Natural killer cell treated with Interleukin-12 subunit alpha and Interleukin-12 subunit beta and Interleukin-15 and Interleukin-18, amount 100 ng/mL, for 72 hours (primary cell): ENCODE measurements at regions not wholly inside any gene's neighbourhood (a gene's known extent, or its start where the extent isn't known, plus 50 kb on each side); places are given as distances from the start of the nearest gene placed in this dataset.

Experiments
- ATAC-seq, 2 donors: fragments of 150-1000 bp; cut with Tn5 transposase in 1 of 2; sonication (Bioruptor Pico), chemical (Tn5 transposase) in 1 of 2; 2 replicates each; pipeline ENCODE4 v1.10.0; 2021
- DNase-seq: peaks from one replicate; pipeline ENCODE4 v3.0.0; 2022; ENCODE audit warnings: low spot score
- H3K27ac Mint-ChIP-seq, 2 donors: 1 replicate in 1 of 2; 2 replicates in 1 of 2; pipeline ENCODE4 v1.8.0; 2022; ENCODE audit warnings: mixed read lengths in 2 of 2, mild to moderate bottlenecking in 1 of 2, moderate library complexity in 1 of 2
- H3K27me3 Mint-ChIP-seq, 2 donors: 1 replicate in 1 of 2; 2 replicates in 1 of 2; pipeline ENCODE4 v1.8.0; 2022; ENCODE audit warnings: mixed read lengths in 2 of 2
- H3K36me3 Mint-ChIP-seq: one replicate; pipeline ENCODE4 v1.8.0; 2022; ENCODE audit warnings: mixed read lengths
- H3K4me1 Mint-ChIP-seq, 2 donors: 1 replicate in 1 of 2; 2 replicates in 1 of 2; pipeline ENCODE4 v1.8.0; 2022; ENCODE audit warnings: low read depth in 2 of 2, mixed read lengths in 2 of 2, mild to moderate bottlenecking in 1 of 2
- H3K4me3 Mint-ChIP-seq: one replicate; pipeline ENCODE4 v1.8.0; 2022; ENCODE audit warnings: mixed read lengths
- H3K9me3 Mint-ChIP-seq: 2 replicates; pipeline ENCODE4 v1.8.0; 2022; ENCODE audit warnings: mixed read lengths

DNA sequence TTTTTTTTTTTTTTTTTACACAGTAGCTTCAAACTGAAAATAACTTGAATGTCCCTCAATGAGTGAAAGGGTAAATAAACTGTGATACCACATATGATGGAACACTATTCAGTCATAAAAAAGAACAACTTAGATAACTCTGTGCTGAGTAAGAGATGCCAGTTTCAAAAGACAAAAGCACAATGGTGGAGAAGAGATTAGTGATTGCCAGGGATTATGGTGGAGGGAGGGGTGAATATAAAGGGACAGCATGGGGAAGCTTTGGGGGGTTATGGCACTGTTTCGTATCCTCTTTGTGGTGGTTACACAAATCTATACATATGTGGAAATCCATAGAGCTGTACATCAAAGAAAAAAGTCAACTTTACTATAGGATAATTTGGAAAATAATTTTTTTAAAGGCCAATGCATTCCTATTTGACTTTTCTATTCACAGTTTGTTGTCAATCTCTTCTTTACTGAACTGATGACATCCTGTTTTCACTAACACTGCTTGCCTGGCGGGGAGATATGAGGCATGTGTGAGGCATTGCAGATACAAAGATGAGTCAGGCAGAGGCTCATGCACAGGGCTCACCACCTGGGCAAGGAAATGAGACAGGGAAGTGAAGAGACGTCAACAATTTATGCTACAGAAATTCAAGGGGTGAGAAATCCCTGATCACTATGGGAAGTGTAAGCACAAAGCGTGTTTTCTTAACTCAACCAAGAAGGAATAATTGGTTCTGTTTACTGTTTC lies 302.7 kb downstream of the DUSP10 start:
- Mint-ChIP-seq H3K4me1 (peaks cover 16 to 20% of the 10 kb centered on the region in 2 donors), H3K27ac (peak overlapping the region; percentile 82 to 84), H3K9me3 (no peaks in the 10 kb centered on the region), H3K36me3 (no peaks in the 10 kb centered on the region), H3K4me3 (peak overlapping the region; percentile 61), H3K27me3 (peaks cover 13 to 15% of the 10 kb centered on the region in 2 donors)
- peak; percentile 63 for DNase-seq
- peak; percentile 90 to 91 for ATAC-seq

DNA sequence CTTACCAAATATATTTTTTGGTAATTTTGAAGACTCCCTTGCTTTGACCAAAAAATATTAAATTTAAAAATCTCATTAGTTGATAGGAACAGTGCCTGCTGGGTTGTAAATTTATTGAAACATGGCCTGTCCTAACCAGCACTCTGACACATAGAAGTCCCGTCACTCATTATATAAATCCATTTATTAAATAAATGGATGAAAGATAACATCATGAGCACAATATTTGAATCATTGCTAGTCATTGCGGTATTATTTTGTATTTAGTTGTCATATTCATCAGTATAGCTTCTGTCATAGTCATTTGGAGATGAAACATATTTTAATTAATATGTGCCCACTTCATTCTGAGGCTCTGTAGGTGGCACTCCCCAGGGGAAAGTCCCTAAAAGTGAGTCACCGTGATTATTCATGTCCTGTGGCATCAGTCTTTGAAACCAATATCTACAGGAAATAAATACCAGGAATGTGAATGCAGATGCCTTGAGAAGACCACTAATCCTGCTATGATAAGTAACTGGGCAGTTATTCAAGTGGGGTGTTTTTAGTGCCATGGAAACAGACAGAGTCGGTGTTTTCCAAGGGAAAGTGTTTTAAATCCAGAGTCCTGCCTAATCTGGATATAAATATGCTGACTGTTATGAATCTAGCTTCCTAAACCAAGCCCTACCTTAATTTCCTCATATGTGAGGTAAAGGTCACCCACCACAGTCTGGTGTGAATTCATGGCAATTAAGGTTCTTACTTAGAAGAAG lies 302.0 kb downstream of the DUSP10 start:
- Mint-ChIP-seq H3K4me3 (peak overlapping the region; percentile 61), H3K36me3 (no peaks in the 10 kb centered on the region), H3K4me1 (peaks cover 16 to 20% of the 10 kb centered on the region in 2 donors), H3K27ac (peak overlapping the region; percentile 82 to 84), H3K9me3 (no peaks in the 10 kb centered on the region), H3K27me3 (peaks cover 13 to 15% of the 10 kb centered on the region in 2 donors)
- DNase-seq (peak; percentile 69), ATAC-seq (peak; percentile 86 to 89)

DNA sequence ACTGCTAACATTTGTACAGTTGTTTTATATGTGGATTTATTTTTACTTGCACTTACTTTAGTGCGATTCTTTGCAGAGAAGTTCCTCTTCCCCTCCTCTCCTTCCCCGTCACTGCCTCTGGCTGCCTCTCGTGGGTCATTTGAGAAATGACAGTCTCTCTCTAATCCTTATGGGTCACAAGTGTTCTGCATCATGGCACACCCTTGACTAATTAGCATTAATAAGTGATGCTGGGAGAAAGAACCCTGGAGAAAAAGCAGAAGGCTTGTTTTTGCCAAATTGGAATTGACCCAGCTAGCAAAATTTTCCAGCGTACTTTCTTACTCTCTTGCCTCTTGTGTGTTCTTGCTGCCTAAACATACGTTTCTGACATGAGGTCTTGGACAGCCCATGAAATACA lies 301.2 kb downstream of the DUSP10 start:
- Mint-ChIP-seq H3K27ac (peak overlapping the region in 1 of 2 donors; percentile 82), H3K36me3 (no peaks in the 10 kb centered on the region), H3K9me3 (no peaks in the 10 kb centered on the region), H3K4me1 (peaks cover 16 to 20% of the 10 kb centered on the region in 2 donors), H3K27me3 (peaks cover 13 to 15% of the 10 kb centered on the region in 2 donors), H3K4me3 (no peak overlapping the region)
- ATAC-seq = no peak
- no peak for DNase-seq

DNA sequence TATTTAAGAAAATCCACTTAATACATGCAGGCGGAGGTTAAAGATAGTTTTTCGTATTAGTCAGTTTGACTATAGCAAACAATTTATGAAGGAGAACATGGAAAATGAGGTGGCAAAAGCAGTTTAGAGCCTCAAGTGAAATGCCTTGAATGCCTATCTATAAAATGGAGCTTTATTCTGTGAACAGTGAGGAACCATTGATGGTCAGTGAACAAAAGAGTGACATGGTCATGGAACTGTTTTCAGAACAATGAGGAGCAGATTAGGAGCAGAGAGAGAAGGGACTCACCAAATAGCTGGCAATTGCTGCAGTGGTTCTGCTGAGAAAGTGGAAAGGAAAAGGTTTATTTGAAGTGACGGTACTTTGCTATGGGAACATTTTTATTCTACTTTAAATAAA lies 299.8 kb downstream of the DUSP10 start:
- DNase-seq (no peak), ATAC-seq (no peak)
- Mint-ChIP-seq H3K27ac (no peak overlapping the region), H3K9me3 (no peaks in the 10 kb centered on the region), H3K4me3 (no peak overlapping the region), H3K27me3 (peaks cover 21 to 24% of the 10 kb centered on the region in 2 donors), H3K36me3 (no peaks in the 10 kb centered on the region), H3K4me1 (peaks cover 16 to 20% of the 10 kb centered on the region in 2 donors)

DNA sequence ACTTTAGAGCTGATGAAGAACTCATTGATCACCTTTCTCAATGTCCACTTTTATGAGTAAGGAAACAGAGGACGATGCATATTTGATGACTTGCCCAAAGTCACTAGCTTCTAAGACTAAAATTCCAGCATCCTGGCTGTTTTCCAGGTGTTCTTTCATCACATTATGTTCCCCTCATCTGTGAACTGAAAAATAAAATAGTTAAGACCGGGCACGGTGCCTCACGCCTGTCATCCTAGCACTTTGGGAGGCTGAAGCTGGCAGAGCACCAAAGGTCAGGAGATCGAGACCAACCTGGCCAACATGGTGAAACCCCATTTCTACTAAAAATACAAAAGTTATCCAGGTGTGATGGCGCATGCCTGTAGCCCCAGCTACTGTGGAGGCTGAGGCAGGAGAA lies 297.5 kb downstream of the DUSP10 start:
- H3K27ac Mint-ChIP-seq = no peak overlapping the region

DNA sequence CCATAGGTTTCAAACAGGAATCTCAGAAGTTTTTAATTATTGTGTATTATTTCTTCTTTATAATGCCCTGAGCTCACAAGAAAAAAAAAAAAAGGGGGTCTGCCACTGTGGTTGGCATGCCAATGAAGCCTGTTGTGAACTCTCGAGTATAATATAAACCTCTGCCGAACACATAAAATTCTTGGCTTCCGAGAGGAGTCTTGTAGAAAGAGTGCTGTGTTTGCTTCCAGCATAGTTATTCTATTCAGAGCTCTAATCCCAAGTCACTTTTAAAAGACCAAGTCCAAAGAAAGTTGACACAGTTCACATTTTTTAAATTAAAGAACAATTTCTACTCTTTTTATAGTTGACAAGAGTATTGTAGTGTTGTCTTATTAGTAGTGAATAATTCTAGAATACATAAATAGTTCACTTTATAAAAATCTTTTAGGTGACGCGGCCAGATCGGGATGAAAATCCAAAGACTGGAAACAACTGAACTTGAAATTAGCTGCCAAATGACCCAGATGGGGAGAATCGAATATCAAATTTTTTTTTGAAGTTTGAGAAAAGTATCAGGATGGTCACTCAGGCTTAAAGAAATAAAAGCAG lies 293.2 kb downstream of the DUSP10 start:
- no peak overlapping the region for H3K27ac Mint-ChIP-seq
- no peak overlapping the region for H3K4me3 Mint-ChIP-seq
- peaks cover 4% of the 10 kb centered on the region for H3K36me3 Mint-ChIP-seq
- DNase-seq (no peak), ATAC-seq (no peak)
- no peaks in the 10 kb centered on the region for H3K9me3 Mint-ChIP-seq
- H3K27me3 Mint-ChIP-seq = peaks cover 18 to 36% of the 10 kb centered on the region in 2 donors
- peaks cover 0 to 10% of the 10 kb centered on the region in 2 donors for H3K4me1 Mint-ChIP-seq

More for the DNA sequence above, 297.5 kb downstream of the DUSP10 start:
- DNase-seq = no peak
- no peaks in the 10 kb centered on the region for H3K9me3 Mint-ChIP-seq
- no peak for ATAC-seq
- no peak overlapping the region for H3K4me3 Mint-ChIP-seq
- peaks cover 11 to 16% of the 10 kb centered on the region in 2 donors for H3K4me1 Mint-ChIP-seq
- H3K36me3 Mint-ChIP-seq = no peaks in the 10 kb centered on the region
- peaks cover 21 to 31% of the 10 kb centered on the region in 2 donors for H3K27me3 Mint-ChIP-seq

DNA sequence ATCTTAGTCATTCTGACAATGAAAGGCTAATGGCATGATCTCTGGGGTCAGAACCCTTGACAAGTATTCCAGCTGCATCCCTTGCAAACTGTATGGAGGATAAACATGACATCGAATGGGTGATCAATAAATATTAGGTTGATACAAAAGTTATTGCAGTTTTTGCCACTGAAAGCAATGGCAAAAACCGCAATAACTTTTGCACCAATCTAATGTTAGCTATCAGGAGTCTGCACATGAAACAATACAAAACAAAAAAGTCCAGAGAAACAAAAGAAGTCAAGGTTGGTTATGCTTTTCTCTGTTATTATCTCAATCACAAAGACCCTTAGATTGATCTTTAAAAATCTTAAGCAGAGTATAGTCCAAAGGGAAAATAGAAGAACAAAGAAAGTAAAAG lies 292.7 kb downstream of the DUSP10 start:
- DNase-seq = no peak
- no peaks in the 10 kb centered on the region for H3K9me3 Mint-ChIP-seq
- peaks cover 16 to 36% of the 10 kb centered on the region in 2 donors for H3K27me3 Mint-ChIP-seq
- no peak overlapping the region for H3K27ac Mint-ChIP-seq
- ATAC-seq = no peak
- peaks cover 4% of the 10 kb centered on the region for H3K36me3 Mint-ChIP-seq
- H3K4me1 Mint-ChIP-seq = peaks cover 0 to 10% of the 10 kb centered on the region in 2 donors
- no peak overlapping the region for H3K4me3 Mint-ChIP-seq

DNA sequence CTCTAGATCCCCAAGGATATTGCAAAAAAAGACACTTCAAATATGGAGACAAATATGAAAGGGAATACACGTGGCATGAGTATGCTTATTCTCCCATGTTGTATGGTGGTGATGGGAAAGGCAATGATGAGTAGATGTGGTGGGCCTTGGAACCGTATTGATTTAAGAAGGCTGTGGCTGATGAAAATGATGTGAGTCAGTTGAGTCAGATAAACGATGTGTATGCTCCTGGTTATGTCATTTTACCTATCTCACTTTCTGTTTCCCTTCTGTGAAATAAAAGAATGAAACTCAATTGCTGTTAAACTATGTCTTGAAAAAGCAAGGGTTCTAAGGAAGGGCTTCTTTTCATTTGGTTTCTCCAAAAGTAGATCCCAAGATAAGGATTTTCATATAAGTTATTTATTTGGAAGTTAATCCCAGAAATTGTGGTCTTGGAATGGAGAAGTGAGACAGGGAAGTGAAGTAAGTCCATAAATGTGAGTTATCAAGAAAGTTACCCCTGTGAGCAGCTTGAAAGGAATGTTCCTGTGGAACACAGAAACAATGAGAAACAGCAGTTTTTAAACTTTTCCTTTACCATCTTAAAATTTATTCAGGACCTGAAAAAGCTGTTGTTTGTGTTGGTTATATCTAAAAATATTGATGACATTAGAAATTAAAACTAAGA lies 292.0 kb downstream of the DUSP10 start:
- Mint-ChIP-seq H3K4me3 (no peak overlapping the region), H3K27ac (no peak overlapping the region), H3K36me3 (peaks cover 4% of the 10 kb centered on the region), H3K27me3 (peaks cover 16 to 36% of the 10 kb centered on the region in 2 donors), H3K9me3 (no peaks in the 10 kb centered on the region), H3K4me1 (peaks cover 0 to 10% of the 10 kb centered on the region in 2 donors)
- ATAC-seq = peak in 1 of 2 donors; percentile 66
- no peak for DNase-seq

DNA sequence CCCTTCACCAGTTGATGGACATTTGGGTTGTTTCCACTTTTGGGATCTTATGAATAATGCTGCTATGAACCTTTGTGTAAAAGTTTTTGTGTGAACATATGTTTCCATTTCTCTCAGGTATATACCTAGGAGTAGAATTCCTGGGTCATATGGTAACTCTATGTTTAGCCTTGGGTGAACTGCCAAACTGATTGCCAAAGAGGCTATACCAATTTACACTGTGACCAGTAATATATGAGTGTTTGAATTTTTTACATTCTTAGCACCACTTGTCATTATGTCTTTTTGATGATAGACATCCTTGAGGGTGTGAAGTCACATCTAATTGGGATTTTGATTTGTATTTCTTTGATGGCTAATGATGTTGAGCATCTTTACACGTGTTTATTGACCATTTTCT lies 290.1 kb downstream of the DUSP10 start:
- ATAC-seq = no peak
- Mint-ChIP-seq H3K9me3 (no peaks in the 10 kb centered on the region), H3K27me3 (peaks cover 18 to 34% of the 10 kb centered on the region in 2 donors), H3K4me1 (peaks cover 0 to 10% of the 10 kb centered on the region in 2 donors), H3K27ac (no peak overlapping the region), H3K4me3 (no peak overlapping the region), H3K36me3 (peaks cover 4% of the 10 kb centered on the region)
- no peak for DNase-seq

DNA sequence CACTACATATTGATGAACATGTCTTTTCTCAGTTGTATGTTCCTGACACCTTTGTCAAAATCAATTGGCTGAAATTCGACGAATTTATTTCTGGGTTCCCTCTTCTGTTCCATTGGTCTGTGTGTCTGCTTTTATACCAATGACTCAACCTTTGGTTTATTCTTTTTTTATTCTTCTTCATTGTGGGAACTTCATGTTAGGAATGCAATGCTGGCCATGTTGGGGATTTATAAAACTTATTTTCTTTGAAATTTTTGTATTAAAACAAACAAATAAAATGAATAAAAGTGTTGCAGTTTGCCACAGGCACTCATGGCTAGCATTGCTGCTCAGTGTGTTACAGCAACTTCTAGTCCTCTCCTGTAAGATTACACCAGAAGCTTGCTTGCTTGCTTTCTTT lies 287.8 kb downstream of the DUSP10 start:
- Mint-ChIP-seq H3K27ac (no peak overlapping the region), H3K4me1 (peaks cover 0 to 9% of the 10 kb centered on the region in 2 donors), H3K27me3 (peaks cover 24 to 40% of the 10 kb centered on the region in 2 donors), H3K9me3 (no peaks in the 10 kb centered on the region), H3K36me3 (peaks cover 4% of the 10 kb centered on the region), H3K4me3 (no peak overlapping the region)
- DNase-seq (no peak), ATAC-seq (no peak)

DNA sequence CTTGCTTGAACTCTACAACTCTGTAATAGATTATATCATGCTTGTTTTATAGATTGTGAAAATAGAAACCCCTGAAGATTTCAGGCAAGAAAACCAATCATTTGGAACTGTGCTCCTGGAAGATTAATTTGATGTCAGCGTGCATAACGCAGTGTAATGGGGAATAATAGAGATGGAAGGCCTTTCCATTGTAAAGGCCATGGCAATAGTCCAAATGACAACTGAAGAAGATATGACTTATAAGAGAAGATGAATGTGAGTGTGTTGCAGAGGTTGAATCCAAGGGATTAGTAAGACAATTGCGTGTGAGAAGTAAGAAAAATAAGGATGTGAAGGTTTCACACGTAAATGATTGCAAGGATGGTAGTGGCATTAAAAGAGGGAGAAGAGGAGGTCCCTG lies 285.0 kb downstream of the DUSP10 start:
- no peak for DNase-seq
- Mint-ChIP-seq H3K4me3 (no peak overlapping the region), H3K27ac (no peak overlapping the region), H3K27me3 (peaks cover 33 to 46% of the 10 kb centered on the region in 2 donors), H3K9me3 (no peaks in the 10 kb centered on the region), H3K36me3 (peaks cover 4% of the 10 kb centered on the region), H3K4me1 (no peaks in the 10 kb centered on the region)
- ATAC-seq = no peak

DNA sequence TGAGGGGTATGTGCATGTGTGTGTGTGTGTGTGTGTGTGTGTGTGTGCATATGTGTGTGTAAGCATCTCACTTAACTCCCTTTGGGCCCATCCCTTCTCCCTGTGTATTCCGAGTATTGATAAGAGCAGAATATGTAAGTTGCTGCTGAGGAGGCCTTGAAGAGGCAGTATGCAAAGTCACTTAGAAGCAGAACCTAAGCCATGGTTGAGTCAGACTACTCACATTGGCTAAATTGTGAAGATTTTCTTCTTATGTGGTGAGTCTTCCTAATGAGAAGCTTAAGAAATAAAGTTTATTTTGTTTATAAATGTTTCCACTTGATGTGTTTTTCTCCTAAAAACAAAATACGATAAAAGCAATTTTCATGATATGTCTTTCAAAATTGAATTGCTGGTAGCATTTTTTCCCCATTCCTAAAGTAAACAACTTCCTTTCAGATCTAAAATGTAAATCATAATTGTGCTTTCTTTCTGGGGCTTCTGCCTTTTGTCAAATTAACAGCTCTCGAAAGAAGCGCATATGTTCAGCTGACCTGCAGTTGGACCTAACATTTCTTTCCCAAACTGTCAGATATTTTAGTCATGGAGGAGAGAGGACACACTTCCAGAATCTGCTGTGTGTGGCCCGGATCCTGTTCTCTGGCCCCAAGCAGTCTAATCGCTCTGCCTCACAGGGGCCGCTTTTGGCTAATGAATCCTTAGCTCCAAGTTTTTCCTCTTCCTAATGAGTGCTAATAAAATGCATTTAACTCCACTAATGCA lies 284.0 kb downstream of the DUSP10 start:
- H3K27me3 Mint-ChIP-seq = peaks cover 28 to 39% of the 10 kb centered on the region in 2 donors
- H3K4me1 Mint-ChIP-seq = no peaks in the 10 kb centered on the region
- no peak overlapping the region for H3K4me3 Mint-ChIP-seq
- H3K27ac Mint-ChIP-seq = no peak overlapping the region
- no peaks in the 10 kb centered on the region for H3K9me3 Mint-ChIP-seq
- no peaks in the 10 kb centered on the region for H3K36me3 Mint-ChIP-seq
- ATAC-seq = no peak
- no peak for DNase-seq
